ENCODE measurements at regions not wholly inside any gene's neighbourhood (a gene's known extent, or its start where the extent isn't known, plus 50 kb on each side); places are given as distances from the start of the nearest gene placed in this dataset.

- CTCF ChIA-PET (ENCODE audit: partially characterized antibody), result interaction anchor here (0.8 kb wide), 1 partner anchor 64 kb away, joined by 3 read pairs; no protein-coding TSS in a partner anchor
- no peak overlapping the region for H3K4ac ChIP-seq (replicated peaks; ENCODE audit: insufficient read length, low read depth, low read length)
- peaks cover 0 to 3% (median under 1%) of the 10 kb centered on the region in 4 experiments; a peak in 3 of 7 replicates for H3K4me1 ChIP-seq (replicated peaks in 1 of 4; ENCODE audit: control insufficient read depth in 3 of 4, insufficient read depth in 4 of 4, low read length in 3 of 4)
- H2BK15ac ChIP-seq (ENCODE audit: low read length), result no peak overlapping the region
- no peak overlapping the region for H2BK120ac ChIP-seq (replicated peaks; ENCODE audit: low read depth, low read length)
- H3K56ac ChIP-seq (replicated peaks; ENCODE audit: insufficient read length, low read depth, low read length), result no peak overlapping the region
- POLR2A ChIA-PET (ENCODE audit: partially characterized antibody), result no interaction called here
- WGBS, 2 experiments (ENCODE audit: extremely low coverage in 1 of 2, insufficient coverage in 1 of 2, insufficient read length in 1 of 2, insufficient replicate concordance in 2 of 2, low coverage in 1 of 2, low lambda C conversion rate in 2 of 2, missing lambda C conversion rate in 1 of 2), result 100% methylated on average over 2 of the region's 2 CpGs; no CpG with 5 or more reads in 1 of the 2 experiments
- H3K4me3 ChIP-seq (ENCODE audit: extremely low read depth in 1 of 4, insufficient read depth in 2 of 4, low read depth in 3 of 4, low read length in 4 of 4), result no peak overlapping the region
- H2BK20ac ChIP-seq (ENCODE audit: low read length), result no peak overlapping the region
- H3K27me3 ChIP-seq (replicated peaks in 1 of 4; ENCODE audit: control insufficient read depth in 3 of 4, extremely low read depth in 1 of 4, insufficient read depth in 3 of 4, low read length in 3 of 4), result peaks cover 0 to 5% (median 2%) of the 10 kb centered on the region in 4 experiments; a peak in 4 of 7 replicates
- peaks cover 0 to 2% of the 10 kb centered on the region in 2 experiments for H4K20me1 ChIP-seq (replicated peaks in 1 of 2; ENCODE audit: control insufficient read depth in 1 of 2, insufficient read depth in 2 of 2, low read length in 2 of 2)
- no peaks in the 10 kb centered on the region for H3K79me2 ChIP-seq (ENCODE audit: control insufficient read depth in 1 of 2, insufficient read depth in 2 of 2, low read length in 2 of 2)
- H2AFZ ChIP-seq (ENCODE audit: low read length), result no peak overlapping the region
- no peak overlapping the region for H3K14ac ChIP-seq (ENCODE audit: insufficient read length)
- no peaks in the 10 kb centered on the region for H3K9me3 ChIP-seq (ENCODE audit: insufficient read depth in 2 of 2, low read depth in 1 of 2, low read length in 1 of 2)
- no peak for DNase-seq (ENCODE audit: low read depth in 1 of 2, low spot score in 2 of 2)
- no peaks in the 10 kb centered on the region for H3K36me3 ChIP-seq (ENCODE audit: control insufficient read depth in 2 of 4, insufficient read depth in 4 of 4, low read length in 3 of 4)
- no peak overlapping the region for H3K18ac ChIP-seq (ENCODE audit: extremely low read depth, low read length)
- no peak overlapping the region for H4K5ac ChIP-seq (ENCODE audit: insufficient read length, low read depth, low read length)
- no peak overlapping the region for H2BK12ac ChIP-seq (ENCODE audit: low read depth, low read length)
- no peak overlapping the region for H3K9ac ChIP-seq (replicated peaks in 1 of 4; ENCODE audit: extremely low read depth in 1 of 4, low read depth in 3 of 4, low read length in 3 of 4)
- TF ChIP-seq YY1 (IDR thresholded peaks at IDR 0.05; ENCODE audit: low read depth, low read length), result no peak
- no peak for TF ChIP-seq SP4 (IDR thresholded peaks at IDR 0.05; ENCODE audit: low read length)
- no peak for TF ChIP-seq TAF1 (IDR thresholded peaks at IDR 0.05; ENCODE audit: low read depth, low read length)
- no peak for TF ChIP-seq TCF12 (IDR thresholded peaks at IDR 0.05; ENCODE audit: low read depth, low read length)
- TF ChIP-seq ASH2L (IDR thresholded peaks at IDR 0.05; ENCODE audit: low read length), result no peak
- no peak overlapping the region for H2BK5ac ChIP-seq (ENCODE audit: low read depth, low read length)
- H3K4me2 ChIP-seq (ENCODE audit: insufficient read depth in 1 of 2, low read depth in 2 of 2, low read length in 2 of 2), result no peak overlapping the region
- H4K8ac ChIP-seq (ENCODE audit: extremely low read depth, insufficient read depth, low read length), result no peak overlapping the region
- no peaks in the 10 kb centered on the region for H3K23me2 ChIP-seq (ENCODE audit: low read depth, low read length)
- H3K27ac ChIP-seq (ENCODE audit: low read depth, low read length), result no peak overlapping the region
- H3K79me1 ChIP-seq (ENCODE audit: low read depth, low read length), result no peaks in the 10 kb centered on the region
- H2AK5ac ChIP-seq (ENCODE audit: low read depth, low read length), result no peak overlapping the region
- H3K23ac ChIP-seq (ENCODE audit: insufficient read length), result no peak overlapping the region
- FAIRE-seq, result no peak
- H4K91ac ChIP-seq (replicated peaks; ENCODE audit: insufficient read length, low read length), result no peak overlapping the region
Observed at GRCh38 chr5:74400067-74400466, 240.5 kb downstream of the ENC1 start.
